ENCODE measurements at regions not wholly inside any gene's neighbourhood (a gene's known extent, or its start where the extent isn't known, plus 50 kb on each side); places are given as distances from the start of the nearest gene placed in this dataset.
"Not testable (repeated sequence)": the region's sequence is repeated elsewhere in the genome, so short reads cannot be mapped to it uniquely, and the experiment has no call there.

GRCh38 chr5:63555874-63556273 lies 406.4 kb downstream of the HTR1A start:
- DNase-seq: no peak

GRCh38 chr5:63554191-63554590 lies 408.1 kb downstream of the HTR1A start:
- DNase-seq: no peak

- no peak for DNase-seq
Measured at GRCh38 chr5:63553073-63553472, 409.2 kb downstream of the HTR1A start.

GRCh38 chr5:63535840-63536602 lies 426.2 kb downstream of the HTR1A start:
- no peak for DNase-seq

- no peak for DNase-seq
Measured at GRCh38 chr5:63524281-63524680, 438.0 kb downstream of the HTR1A start.

- no peak for DNase-seq
Measured at GRCh38 chr5:63516006-63516405, 446.2 kb downstream of the HTR1A start.

- no peak for DNase-seq
Measured at GRCh38 chr5:63500242-63500641, 462.0 kb downstream of the HTR1A start.

- no peak for DNase-seq
Measured at GRCh38 chr5:63495225-63495624, 467.0 kb downstream of the HTR1A start.

GRCh38 chr5:63483338-63483737 lies 478.9 kb downstream of the HTR1A start:
- no peak for DNase-seq

GRCh38 chr5:63473335-63473967 lies 488.8 kb downstream of the HTR1A start:
- no peak for DNase-seq

GRCh38 chr5:63456279-63456678 lies 506.0 kb downstream of the HTR1A start:
- DNase-seq: no peak

GRCh38 chr5:63451188-63451587 lies 511.1 kb downstream of the HTR1A start:
- no peak for DNase-seq

GRCh38 chr5:63439537-63439936 lies 522.7 kb downstream of the HTR1A start:
- DNase-seq: no peak

- no peak for DNase-seq
Measured at GRCh38 chr5:63409737-63410136, 552.5 kb downstream of the HTR1A start.

GRCh38 chr5:63408984-63409383 lies 553.3 kb downstream of the HTR1A start:
- DNase-seq: no peak

GRCh38 chr5:63401436-63402046 lies 560.7 kb downstream of the HTR1A start:
- peak; percentile 0 for DNase-seq

- DNase-seq: no peak
Measured at GRCh38 chr5:63400079-63400478, 562.2 kb downstream of the HTR1A start.

GRCh38 chr5:63398346-63398745 lies 563.9 kb downstream of the HTR1A start:
- no peak for DNase-seq

- not testable (repeated sequence) for DNase-seq
Measured at GRCh38 chr5:63388188-63388587, 574.1 kb downstream of the HTR1A start.

- no peak for DNase-seq
Measured at GRCh38 chr5:63375851-63376250, 586.4 kb downstream of the HTR1A start.

GRCh38 chr5:63374085-63374484 lies 588.2 kb downstream of the HTR1A start:
- no peak for DNase-seq

GRCh38 chr5:63351164-63351563 lies 611.1 kb downstream of the HTR1A start:
- no peak for DNase-seq

GRCh38 chr5:63346451-63346850 lies 615.8 kb downstream of the HTR1A start:
- no peak for DNase-seq

- DNase-seq: no peak
Measured at GRCh38 chr5:63341442-63341841, 620.8 kb downstream of the HTR1A start.
